MM.1S (cell line): ENCODE measurements at regions not wholly inside any gene's neighbourhood (a gene's known extent, or its start where the extent isn't known, plus 50 kb on each side); places are given as distances from the start of the nearest gene placed in this dataset.

ENCODE experiments used
- DNase-seq: peaks from one replicate; pipeline ENCODE4 v3.0.0-alpha.2; 2015
- H2AFZ ChIP-seq: fragments of 300-600 bp; sonication (generic); 2 replicates; pipeline ENCODE4 v1.6.0; 2016; ENCODE audit warnings: antibody characterized with exemption, low read length
- H3F3A ChIP-seq: fragments of 300-600 bp; sonication (generic); 2 replicates; pipeline ENCODE4 v1.6.1; 2016; ENCODE audit warnings: mild to moderate bottlenecking, antibody characterized with exemption, low read length, moderate library complexity, mixed read lengths; ENCODE audit not compliant: insufficient read depth
- H3K27ac ChIP-seq: fragments of 300-600 bp; sonication (generic); 2 replicates; pipeline ENCODE4 v1.5.1; 2016; ENCODE audit warnings: mild to moderate bottlenecking, low read length
- H3K27me3 ChIP-seq: fragments of 300-600 bp; sonication (generic); replicated peaks from 2 replicates; pipeline ENCODE4 v1.6.0; 2016; ENCODE audit warnings: low read length; ENCODE audit not compliant: insufficient read depth
- H3K36me3 ChIP-seq: fragments of 300-600 bp; sonication (generic); replicated peaks from 2 replicates; pipeline ENCODE4 v1.6.1; 2016; ENCODE audit warnings: mild to moderate bottlenecking, low read length, mixed read lengths; ENCODE audit not compliant: insufficient read depth
- H3K4me1 ChIP-seq: fragments of 300-600 bp; sonication (generic); 2 replicates; pipeline ENCODE4 v1.6.1; 2016; ENCODE audit warnings: low read length, mixed read lengths
- H3K4me2 ChIP-seq: fragments of 300-600 bp; sonication (generic); 2 replicates; pipeline ENCODE4 v1.6.0; 2016; ENCODE audit warnings: low read depth, low read length
- H3K4me3 ChIP-seq: fragments of 300-600 bp; sonication (generic); 2 replicates; pipeline ENCODE4 v1.5.1; 2016; ENCODE audit warnings: low read length, mixed read lengths
- H3K79me2 ChIP-seq: fragments of 300-600 bp; sonication (generic); 2 replicates; pipeline ENCODE4 v1.6.1; 2016; ENCODE audit warnings: mixed run types, low read length, mixed read lengths
- H3K9ac ChIP-seq: fragments of 300-600 bp; sonication (generic); 2 replicates; pipeline ENCODE4 v1.6.1; 2016; ENCODE audit warnings: low read length, mixed read lengths
- H3K9me2 ChIP-seq: fragments of 300-600 bp; sonication (generic); replicated peaks from 2 replicates; pipeline ENCODE4 v1.6.1; 2016; ENCODE audit warnings: mild to moderate bottlenecking, low read length, mixed read lengths; ENCODE audit not compliant: insufficient read depth
- H3K9me3 ChIP-seq: fragments of 300-600 bp; sonication (generic); replicated peaks from 2 replicates; pipeline ENCODE4 v1.6.1; 2016; ENCODE audit warnings: mild to moderate bottlenecking, low read length, mixed read lengths; ENCODE audit not compliant: insufficient read depth
- H4K20me1 ChIP-seq: fragments of 300-600 bp; sonication (generic); 2 replicates; pipeline ENCODE4 v1.6.1; 2016; ENCODE audit warnings: mild to moderate bottlenecking, low read length, moderate library complexity, mixed read lengths; ENCODE audit not compliant: insufficient read depth
- CTCF ChIP-seq: fragments of 300-600 bp; sonication (generic); IDR thresholded peaks from 2 replicates; pipeline ENCODE4 v1.5.1; 2016; ENCODE audit warnings: antibody characterized with exemption, low read length, mixed read lengths
- EZH2 ChIP-seq: fragments of 300-600 bp; sonication (generic); optimal IDR thresholded peaks from 2 replicates; pipeline ENCODE3; 2017; ENCODE audit warnings: low read depth, mild to moderate bottlenecking, antibody characterized with exemption, low read length, mixed read lengths
- EZH2phosphoT487 ChIP-seq: fragments of 300-600 bp; sonication (generic); IDR thresholded peaks from 2 replicates; pipeline ENCODE4 v1.6.1; 2018; ENCODE audit warnings: antibody characterized with exemption, low read length

GRCh38 chr14:71321574-71322315, 414.5 kb downstream of the PCNX1 start:
- no peak for DNase-seq
- H3K36me3 ChIP-seq: no peaks in the 10 kb centered on the region
- no peaks in the 10 kb centered on the region for H3K9me3 ChIP-seq
- peak overlapping the region; percentile 80; the same call in 1 of the 2 replicates for H3K27ac ChIP-seq
- H3K79me2 ChIP-seq: peaks cover 49% of the 10 kb centered on the region
- 0 out of 2 replicates have a peak, but pooled peaks cover 3% of the 10 kb centered on the region for H3F3A ChIP-seq
- H3K4me2 ChIP-seq: peak overlapping the region; percentile 77
- peak overlapping the region; percentile 65; the same call in 1 of the 2 replicates for H2AFZ ChIP-seq
- H3K4me3 ChIP-seq: peak overlapping the region; percentile 80
- TF ChIP-seq CTCF (no peak), EZH2phosphoT487 (no peak), EZH2 (no peak)
- no peaks in the 10 kb centered on the region for H3K27me3 ChIP-seq
- H4K20me1 ChIP-seq: no peaks in the 10 kb centered on the region
- peak overlapping the region; percentile 90 for H3K9ac ChIP-seq
- no peaks in the 10 kb centered on the region for H3K9me2 ChIP-seq
- H3K4me1 ChIP-seq: peaks cover 4% of the 10 kb centered on the region; the same call in 1 of the 2 replicates

GRCh38 chr14:71322655-71323250, 415.5 kb downstream of the PCNX1 start:
- no peak for TF ChIP-seq EZH2phosphoT487
- TF ChIP-seq CTCF: peak; percentile 36
- H3K9me3 ChIP-seq: no peaks in the 10 kb centered on the region
- peaks cover 5% of the 10 kb centered on the region; the same call in 1 of the 2 replicates for H3F3A ChIP-seq
- H4K20me1 ChIP-seq: no peaks in the 10 kb centered on the region
- H3K9me2 ChIP-seq: no peaks in the 10 kb centered on the region
- no peaks in the 10 kb centered on the region for H3K27me3 ChIP-seq
- H3K36me3 ChIP-seq: no peaks in the 10 kb centered on the region
- H3K9ac ChIP-seq: no peak overlapping the region
- H2AFZ ChIP-seq: no peak overlapping the region
- no peak overlapping the region for H3K27ac ChIP-seq
- H3K4me3 ChIP-seq: 0 out of 2 replicates have a peak overlapping the region, but pooled peaks have one; percentile 80
- peaks cover 8% of the 10 kb centered on the region for H3K4me1 ChIP-seq
- DNase-seq: peak; percentile 30
- H3K4me2 ChIP-seq: peak overlapping the region; percentile 77; the same call in 1 of the 2 replicates
- peaks cover 54% of the 10 kb centered on the region for H3K79me2 ChIP-seq

GRCh38 chr14:71324767-71325272, 417.6 kb downstream of the PCNX1 start:
- H2AFZ ChIP-seq: no peak overlapping the region
- no peaks in the 10 kb centered on the region for H3K9me2 ChIP-seq
- no peak overlapping the region for H3K9ac ChIP-seq
- H3F3A ChIP-seq: peaks cover 8% of the 10 kb centered on the region; the same call in 1 of the 2 replicates
- DNase-seq: no peak
- no peaks in the 10 kb centered on the region for H3K9me3 ChIP-seq
- TF ChIP-seq CTCF: no peak
- TF ChIP-seq EZH2: no peak
- no peak for TF ChIP-seq EZH2phosphoT487
- H3K4me3 ChIP-seq: no peak overlapping the region
- H3K27me3 ChIP-seq: no peaks in the 10 kb centered on the region
- H3K4me2 ChIP-seq: no peak overlapping the region
- H3K27ac ChIP-seq: no peak overlapping the region
- H3K79me2 ChIP-seq: peaks cover 67% of the 10 kb centered on the region
- H3K36me3 ChIP-seq: no peaks in the 10 kb centered on the region
- H4K20me1 ChIP-seq: no peaks in the 10 kb centered on the region
- H3K4me1 ChIP-seq: peaks cover 17% of the 10 kb centered on the region
